Fibroblast of lung (primary cell): ENCODE measurements at regions not wholly inside any gene's neighbourhood (a gene's known extent, or its start where the extent isn't known, plus 50 kb on each side); places are given as distances from the start of the nearest gene placed in this dataset.

Experiments used
- DNase-seq, 2 donors: peaks; one replicate each; pipeline versions ENCODE4 v3.0.0 to v3.0.0-alpha.2; 2010; ENCODE audit warnings: low read depth in 2 of 2
- H2AFZ ChIP-seq: 2 replicates; pipeline ENCODE4 v1.5.1; 2012; ENCODE audit warnings: low read length, control low read depth, inconsistent platforms
- H3K27ac ChIP-seq: 2 replicates; pipeline ENCODE4 v1.5.1; 2011; ENCODE audit warnings: low read length, control low read depth; ENCODE audit not compliant: insufficient read depth
- H3K27me3 ChIP-seq: 2 replicates; pipeline ENCODE4 v1.5.1; 2011; ENCODE audit warnings: mild to moderate bottlenecking, low read length; ENCODE audit not compliant: control insufficient read depth, insufficient read depth
- H3K36me3 ChIP-seq: 2 replicates; pipeline ENCODE4 v1.5.1; 2011; ENCODE audit warnings: low read length; ENCODE audit not compliant: control insufficient read depth, insufficient read depth
- H3K4me1 ChIP-seq: 2 replicates; pipeline ENCODE4 v1.5.1; 2011; ENCODE audit warnings: low read length; ENCODE audit not compliant: control insufficient read depth, insufficient read depth; ENCODE audit errors: extremely low read depth
- H3K4me2 ChIP-seq: 2 replicates; pipeline ENCODE4 v1.5.1; 2011; ENCODE audit warnings: low read length, control low read depth; ENCODE audit not compliant: insufficient read depth; ENCODE audit errors: extremely low read depth
- H3K4me3 ChIP-seq, 4 experiments: fragments of 200-600 bp in 1 of 4; sonication (generic) in 1 of 4; replicated peaks in 1 of 4; 2 replicates each; pipeline ENCODE4 v1.5.1; 2011 to 2016; ENCODE audit warnings: low read length in 4 of 4, low read depth in 3 of 4, mild to moderate bottlenecking in 3 of 4, control low read depth in 2 of 4, inconsistent platforms in 1 of 4, mixed read lengths in 1 of 4; ENCODE audit not compliant: insufficient read depth in 1 of 4; ENCODE audit errors: control extremely low read depth in 1 of 4
- H3K79me2 ChIP-seq: 2 replicates; pipeline ENCODE4 v1.5.1; 2012; ENCODE audit warnings: mild to moderate bottlenecking, low read length, inconsistent platforms; ENCODE audit not compliant: control insufficient read depth, insufficient read depth
- H3K9ac ChIP-seq: 2 replicates; pipeline ENCODE4 v1.5.1; 2011; ENCODE audit warnings: mild to moderate bottlenecking, low read length, control low read depth; ENCODE audit not compliant: insufficient read depth
- H3K9me3 ChIP-seq: 2 replicates; pipeline ENCODE4 v1.5.1; 2012; ENCODE audit warnings: low read depth, low read length; ENCODE audit not compliant: control insufficient read depth, insufficient read depth
- H4K20me1 ChIP-seq: 2 replicates; pipeline ENCODE4 v1.5.1; 2011; ENCODE audit warnings: low read length; ENCODE audit not compliant: control insufficient read depth, insufficient read depth; ENCODE audit errors: extremely low read depth
- EZH2 ChIP-seq: IDR thresholded peaks from 2 replicates; pipeline ENCODE4 v1.5.1; 2012; ENCODE audit warnings: low read length, control low read depth, mild to moderate bottlenecking; ENCODE audit errors: missing control alignments
- TF ChIP-seq, protein P1 (sequence below), 2 donors: IDR thresholded peaks in 1 of 2; conservative IDR thresholded peaks in 1 of 2; 1 replicate in 1 of 2; 2 replicates in 1 of 2; pipeline ENCODE4 v1.5.1; 2011 to 2012; ENCODE audit warnings: low read length in 2 of 2, control low read depth in 1 of 2, inconsistent platforms in 1 of 2, low read depth in 1 of 2, mild to moderate bottlenecking in 1 of 2

DNA sequence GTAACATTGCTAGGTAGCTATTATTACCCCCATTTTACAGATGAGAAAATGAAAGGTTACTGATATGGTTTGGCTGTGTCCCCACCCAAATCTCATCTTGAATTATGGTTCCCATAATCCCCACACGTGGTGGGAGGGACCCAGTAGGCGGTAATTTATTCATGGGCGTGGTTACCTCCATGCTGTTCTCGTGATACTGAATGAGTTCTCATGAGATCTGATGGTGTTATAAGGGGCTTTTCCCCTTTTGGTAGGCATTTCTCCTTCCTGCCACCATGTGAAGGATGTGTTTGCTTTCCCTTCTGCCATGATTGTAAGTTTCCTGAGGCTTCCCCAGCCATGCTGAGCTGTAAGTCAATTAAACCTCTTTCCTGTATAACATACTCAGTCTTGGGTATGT, 252.1 kb downstream of the OPA1 start:
- Histone ChIP-seq H3K79me2 (no peaks in the 10 kb centered on the region), H3K27me3 (peaks cover 10% of the 10 kb centered on the region), H3K27ac (no peak overlapping the region), H3K9ac (no peak overlapping the region), H2AFZ (no peak overlapping the region), H3K36me3 (no peaks in the 10 kb centered on the region), H3K4me1 (no peaks in the 10 kb centered on the region), H3K4me2 (no peak overlapping the region), H3K9me3 (no peaks in the 10 kb centered on the region), H4K20me1 (no peaks in the 10 kb centered on the region), H3K4me3 (no peak overlapping the region)
- no peak for DNase-seq
- no peak for TF ChIP-seq EZH2
- TF ChIP-seq, protein P1, sequence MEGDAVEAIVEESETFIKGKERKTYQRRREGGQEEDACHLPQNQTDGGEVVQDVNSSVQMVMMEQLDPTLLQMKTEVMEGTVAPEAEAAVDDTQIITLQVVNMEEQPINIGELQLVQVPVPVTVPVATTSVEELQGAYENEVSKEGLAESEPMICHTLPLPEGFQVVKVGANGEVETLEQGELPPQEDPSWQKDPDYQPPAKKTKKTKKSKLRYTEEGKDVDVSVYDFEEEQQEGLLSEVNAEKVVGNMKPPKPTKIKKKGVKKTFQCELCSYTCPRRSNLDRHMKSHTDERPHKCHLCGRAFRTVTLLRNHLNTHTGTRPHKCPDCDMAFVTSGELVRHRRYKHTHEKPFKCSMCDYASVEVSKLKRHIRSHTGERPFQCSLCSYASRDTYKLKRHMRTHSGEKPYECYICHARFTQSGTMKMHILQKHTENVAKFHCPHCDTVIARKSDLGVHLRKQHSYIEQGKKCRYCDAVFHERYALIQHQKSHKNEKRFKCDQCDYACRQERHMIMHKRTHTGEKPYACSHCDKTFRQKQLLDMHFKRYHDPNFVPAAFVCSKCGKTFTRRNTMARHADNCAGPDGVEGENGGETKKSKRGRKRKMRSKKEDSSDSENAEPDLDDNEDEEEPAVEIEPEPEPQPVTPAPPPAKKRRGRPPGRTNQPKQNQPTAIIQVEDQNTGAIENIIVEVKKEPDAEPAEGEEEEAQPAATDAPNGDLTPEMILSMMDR (conservative IDR thresholded peaks at IDR 0.05 in 1 of 2, IDR thresholded peaks at IDR 0.05 in 1 of 2; ENCODE audit: low read depth in 1 of 2, low read length in 2 of 2) = no peak

- H3K27me3 ChIP-seq = peaks cover 9% of the 10 kb centered on the region
These were observed 253.6 kb downstream of the OPA1 start for GRCh38 chr3:193846569-193846968.

DNA sequence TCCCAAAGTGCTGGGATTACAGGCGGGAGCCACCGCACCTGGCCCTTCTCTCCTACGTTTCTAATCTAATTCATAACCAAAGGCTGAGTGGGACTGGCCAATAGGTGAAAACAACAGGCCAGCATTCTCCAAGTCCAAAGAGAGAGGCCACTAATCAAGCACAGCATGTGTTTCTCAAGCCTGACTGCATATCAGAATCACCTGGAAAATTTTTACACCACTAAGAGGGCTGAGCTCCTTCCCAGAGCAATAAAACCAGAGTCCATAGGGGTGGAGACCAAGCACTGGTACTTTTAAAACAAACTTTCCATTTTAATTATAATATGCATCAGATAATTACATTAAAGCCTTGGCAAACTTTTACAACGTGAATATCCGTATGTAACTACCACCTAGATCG, 254.4 kb downstream of the OPA1 start:
- no peaks in the 10 kb centered on the region for H3K79me2 ChIP-seq
- no peaks in the 10 kb centered on the region for H4K20me1 ChIP-seq
- no peak overlapping the region for H3K9ac ChIP-seq
- peaks cover 8% of the 10 kb centered on the region for H3K27me3 ChIP-seq
- DNase-seq = no peak
- H3K36me3 ChIP-seq = no peaks in the 10 kb centered on the region
- no peak overlapping the region for H3K4me3 ChIP-seq
- TF ChIP-seq EZH2 = no peak
- TF ChIP-seq, protein P1 (conservative IDR thresholded peaks at IDR 0.05 in 1 of 2, IDR thresholded peaks at IDR 0.05 in 1 of 2; ENCODE audit: low read depth in 1 of 2, low read length in 2 of 2) = no peak
- no peaks in the 10 kb centered on the region for H3K4me1 ChIP-seq
- no peak overlapping the region for H2AFZ ChIP-seq
- H3K27ac ChIP-seq = no peak overlapping the region
- H3K4me2 ChIP-seq = no peak overlapping the region
- no peaks in the 10 kb centered on the region for H3K9me3 ChIP-seq

More at GRCh38 chr3:193846569-193846968, 253.6 kb downstream of the OPA1 start:
- no peaks in the 10 kb centered on the region for H4K20me1 ChIP-seq
- H3K9ac ChIP-seq = no peak overlapping the region
- H3K79me2 ChIP-seq = no peaks in the 10 kb centered on the region
- DNase-seq = no peak
- H3K4me2 ChIP-seq = no peak overlapping the region
- H3K27ac ChIP-seq = no peak overlapping the region
- H3K4me1 ChIP-seq = no peaks in the 10 kb centered on the region
- H2AFZ ChIP-seq = no peak overlapping the region
- H3K36me3 ChIP-seq = no peaks in the 10 kb centered on the region
- no peak overlapping the region for H3K4me3 ChIP-seq
- TF ChIP-seq, protein P1 (conservative IDR thresholded peaks at IDR 0.05 in 1 of 2, IDR thresholded peaks at IDR 0.05 in 1 of 2; ENCODE audit: low read depth in 1 of 2, low read length in 2 of 2) = no peak
- TF ChIP-seq EZH2 = no peak
- H3K9me3 ChIP-seq = no peaks in the 10 kb centered on the region
